Renal cortical epithelial cell (primary cell): ENCODE measurements at regions not wholly inside any gene's neighbourhood (a gene's known extent, or its start where the extent isn't known, plus 50 kb on each side); places are given as distances from the start of the nearest gene placed in this dataset.

Source experiments
- DNase-seq: peaks from one replicate; pipeline ENCODE4 v3.0.0-alpha.2; 2011; ENCODE audit warnings: low read depth

DNA sequence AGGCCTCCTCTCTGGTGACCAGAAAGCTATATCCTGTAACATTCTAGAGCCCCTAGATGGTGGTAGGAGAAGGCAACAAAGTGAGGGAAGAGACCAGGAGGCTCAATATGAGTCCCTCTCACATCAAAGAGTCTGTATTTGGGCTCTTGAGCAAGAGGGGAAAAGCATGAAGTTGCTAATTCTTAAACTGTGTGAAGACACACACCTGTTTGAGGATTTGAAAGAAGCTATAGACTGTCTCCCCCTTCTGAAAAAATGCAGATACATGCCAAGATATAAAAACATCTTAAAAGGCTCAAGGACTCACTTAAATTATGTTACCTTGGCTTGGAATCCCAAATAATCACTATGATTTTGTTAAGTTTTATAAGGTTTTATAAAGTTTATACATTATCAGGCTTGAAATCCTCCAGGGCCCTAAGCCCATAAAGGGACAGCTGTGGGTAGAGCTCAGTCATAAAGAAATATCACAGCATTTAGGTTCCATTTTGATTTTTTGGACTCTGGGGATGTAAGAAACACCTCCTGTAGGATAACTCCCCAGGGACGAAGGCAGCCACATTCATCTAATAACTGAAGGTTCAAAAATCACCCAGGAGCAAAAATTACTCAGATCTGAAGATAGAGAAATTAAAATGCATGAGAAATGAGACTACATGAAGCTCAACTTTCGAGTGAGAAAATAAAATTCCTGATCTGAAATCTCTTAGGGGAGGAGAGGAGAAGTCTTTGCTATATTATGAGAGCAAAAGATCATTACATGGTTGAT lies 136.1 kb upstream of the LGALSL start:
- DNase-seq = no peak

DNA sequence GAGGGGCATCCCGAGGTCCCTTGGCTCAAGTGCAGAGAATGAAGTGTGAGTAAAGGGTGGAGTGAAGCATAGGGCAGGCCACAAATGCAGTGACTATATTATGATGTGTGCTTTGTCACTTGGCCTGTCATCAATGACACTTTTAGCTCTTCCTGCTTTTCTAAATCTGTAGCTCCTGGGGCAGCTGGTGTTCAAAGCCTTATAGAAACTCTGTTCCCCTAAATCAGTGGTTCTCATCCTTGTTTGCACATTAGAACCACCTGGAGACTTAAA lies 135.6 kb upstream of the LGALSL start:
- DNase-seq = no peak

DNA sequence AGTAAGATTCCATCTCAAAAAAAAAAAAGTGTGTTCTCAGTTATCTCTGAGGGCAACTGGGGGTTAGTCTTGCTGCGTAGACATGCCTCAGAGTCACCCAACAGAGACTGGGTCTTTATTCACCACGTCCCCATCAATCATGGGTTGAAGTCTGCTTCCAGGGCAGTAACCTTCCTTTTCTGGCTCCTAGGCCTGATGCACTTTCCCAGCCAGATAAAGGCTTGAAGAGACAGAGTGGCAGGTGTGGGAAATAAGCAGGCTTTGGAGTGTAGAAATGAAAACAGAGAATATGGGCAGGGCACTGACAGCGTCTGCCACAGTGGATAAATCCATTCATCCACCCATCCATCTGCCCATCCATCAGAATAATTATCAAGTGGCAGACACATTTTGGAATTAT lies 134.1 kb upstream of the LGALSL start:
- no peak for DNase-seq

DNA sequence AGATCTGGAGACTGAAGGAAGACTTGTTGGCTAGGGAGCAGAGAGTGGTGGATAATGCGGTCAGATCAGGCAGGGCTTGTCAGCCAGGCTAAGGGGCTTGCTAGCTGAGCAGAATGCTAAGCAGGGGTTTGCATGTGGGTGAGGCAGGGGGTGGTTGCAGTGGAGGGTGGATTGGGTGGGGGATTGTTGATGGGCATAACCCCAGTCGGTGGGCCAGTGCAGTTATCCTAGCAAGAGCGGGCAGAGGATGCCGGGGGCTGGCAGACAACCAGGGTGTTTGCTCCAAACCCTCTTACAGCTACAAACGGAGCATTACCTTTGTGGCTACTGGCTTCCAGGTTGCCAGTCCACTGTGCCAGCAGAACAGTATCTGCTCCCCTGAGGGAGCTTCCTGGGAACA lies 131.5 kb upstream of the LGALSL start:
- DNase-seq = no peak

DNA sequence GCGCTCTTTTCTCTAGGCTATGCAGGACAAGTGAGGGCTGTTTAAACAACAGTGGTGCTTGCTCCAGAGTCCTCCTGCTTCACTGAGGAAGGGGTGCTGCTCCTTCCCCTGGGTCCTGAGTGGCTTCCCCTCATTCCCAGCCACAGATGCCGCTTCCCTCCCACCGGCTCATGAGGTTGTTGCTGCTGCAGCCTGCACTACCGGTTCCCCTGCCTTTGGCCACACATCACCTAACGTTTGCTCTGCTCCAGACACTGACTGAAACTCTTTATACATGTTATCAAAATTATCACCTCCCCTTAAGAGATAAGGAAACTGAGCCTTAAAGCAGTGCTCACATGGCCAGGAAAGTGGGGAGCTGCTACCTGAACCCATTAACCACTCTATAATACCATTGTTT lies 130.8 kb upstream of the LGALSL start:
- no peak for DNase-seq

DNA sequence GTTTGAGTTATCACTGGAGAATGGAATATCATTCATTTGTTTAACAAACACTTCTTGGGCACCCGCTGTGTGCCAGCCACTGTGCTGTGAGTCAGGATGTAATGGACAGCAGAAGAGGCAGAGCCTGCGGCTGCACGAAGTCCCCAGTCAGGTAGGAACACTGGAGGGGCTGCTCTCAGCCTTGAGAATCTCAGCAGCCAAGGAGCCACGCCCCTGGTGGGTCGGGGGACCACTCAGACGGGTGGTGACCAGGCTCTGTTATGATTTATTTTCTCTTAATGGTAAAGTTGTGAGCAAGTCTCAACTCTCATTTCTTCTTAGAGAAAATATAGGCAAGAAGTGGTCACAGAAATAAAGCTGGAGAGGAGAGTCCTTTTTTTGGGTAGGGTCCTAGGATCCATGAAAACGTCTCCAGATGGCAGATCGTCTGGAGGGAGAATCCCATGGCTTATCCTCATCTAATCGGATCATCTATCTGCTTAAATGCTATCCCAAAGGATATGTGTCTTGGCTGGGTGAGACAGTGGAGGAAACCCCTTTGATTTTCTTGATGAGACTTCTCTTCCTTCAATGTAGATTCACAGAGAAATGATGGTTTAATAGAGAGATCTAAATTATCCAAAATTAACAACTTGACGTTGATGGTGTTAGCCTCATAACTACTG lies 129.1 kb upstream of the LGALSL start:
- no peak for DNase-seq

DNA sequence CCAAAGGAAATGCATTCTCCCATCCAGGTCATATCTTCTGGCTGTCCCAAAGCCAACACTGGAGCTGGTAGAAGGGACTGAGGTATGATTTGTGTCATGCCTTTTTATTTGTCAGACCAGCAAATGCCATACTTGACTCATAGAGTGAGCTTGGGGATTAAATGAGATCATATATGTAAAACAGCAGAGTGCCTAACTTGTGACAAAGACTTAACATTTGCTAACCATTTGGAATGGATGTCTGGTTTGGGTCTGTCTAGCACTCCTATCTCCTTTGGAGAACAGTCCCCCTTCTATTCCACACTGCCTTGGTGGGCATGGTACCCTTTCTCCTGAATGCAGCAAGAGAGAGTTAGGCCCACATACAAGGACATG lies 128.5 kb upstream of the LGALSL start:
- no peak for DNase-seq

DNA sequence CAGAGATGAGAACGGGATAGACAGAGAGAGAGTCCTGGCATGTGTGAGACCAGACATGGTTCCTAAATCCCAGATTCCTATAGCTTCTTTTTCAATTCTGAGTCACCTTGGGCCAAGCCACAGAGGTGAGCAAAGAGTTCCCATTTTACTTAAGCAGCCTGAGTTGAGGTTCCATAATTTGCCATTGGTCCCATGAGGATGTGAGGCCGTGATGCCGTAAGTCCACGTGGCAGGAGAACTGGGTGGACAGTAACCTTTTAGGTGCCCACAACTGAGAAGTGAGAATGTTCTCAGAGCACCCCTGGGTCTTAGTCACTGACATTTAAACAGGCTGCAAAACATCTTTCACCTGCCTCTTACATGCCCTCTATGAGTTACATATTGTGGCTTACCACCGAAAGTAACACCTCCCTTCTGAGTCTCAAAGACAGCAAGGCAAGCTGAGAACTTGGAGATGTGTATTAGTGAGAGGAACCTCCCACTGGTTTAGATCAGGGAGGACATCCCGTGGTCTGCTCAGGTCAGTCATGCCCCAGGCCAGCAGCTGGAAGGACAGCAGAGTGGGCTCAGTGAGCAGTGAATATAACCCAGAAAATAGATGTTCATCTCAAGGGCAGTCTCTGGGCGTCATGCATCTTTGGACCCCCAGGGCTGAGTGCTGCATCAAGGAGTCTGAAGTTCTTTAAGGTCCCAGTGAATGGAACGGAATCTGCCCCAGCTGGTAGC lies 127.9 kb upstream of the LGALSL start:
- no peak for DNase-seq

DNA sequence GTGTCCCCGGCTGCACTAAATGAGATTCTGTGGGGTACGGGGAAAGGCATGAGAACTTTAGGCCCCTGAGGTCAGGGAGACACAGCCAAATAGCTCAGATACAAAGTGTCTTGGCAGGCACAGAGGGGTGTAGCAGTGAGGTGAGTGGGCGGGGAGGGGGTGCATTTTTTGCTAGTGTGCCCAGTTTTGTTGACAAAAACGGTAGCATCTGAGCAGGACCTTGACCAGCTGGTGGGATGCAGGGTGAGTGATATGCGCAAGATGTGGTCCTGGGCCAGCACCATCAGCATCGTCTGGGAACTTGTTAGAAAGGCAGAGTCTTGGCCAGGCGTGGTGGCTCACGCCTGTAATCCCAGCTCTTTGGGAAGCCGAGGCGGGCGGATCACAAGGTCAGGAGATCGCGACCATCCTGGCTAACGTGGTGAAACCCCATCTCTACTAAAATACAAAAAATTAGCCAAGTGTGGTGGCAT lies 127.3 kb upstream of the LGALSL start:
- no peak for DNase-seq

DNA sequence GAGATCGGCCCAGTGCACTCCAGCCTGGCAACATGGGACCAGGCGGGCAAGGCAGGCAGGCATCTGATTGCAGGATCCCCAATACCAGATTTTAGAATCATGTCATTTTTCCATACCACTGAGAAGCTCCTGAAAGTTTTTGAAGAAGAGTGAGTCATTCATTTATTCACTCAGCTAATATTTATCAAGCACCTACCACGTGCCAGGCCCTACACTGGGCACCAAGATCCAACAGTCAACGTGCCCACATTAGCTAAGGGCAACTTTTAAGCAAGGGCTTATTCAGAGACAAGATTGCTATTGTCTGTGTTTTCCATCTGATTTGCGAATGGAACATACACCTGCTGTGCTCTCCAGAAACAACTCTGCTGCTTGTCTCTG lies 126.8 kb upstream of the LGALSL start:
- DNase-seq = peak; percentile 36

DNA sequence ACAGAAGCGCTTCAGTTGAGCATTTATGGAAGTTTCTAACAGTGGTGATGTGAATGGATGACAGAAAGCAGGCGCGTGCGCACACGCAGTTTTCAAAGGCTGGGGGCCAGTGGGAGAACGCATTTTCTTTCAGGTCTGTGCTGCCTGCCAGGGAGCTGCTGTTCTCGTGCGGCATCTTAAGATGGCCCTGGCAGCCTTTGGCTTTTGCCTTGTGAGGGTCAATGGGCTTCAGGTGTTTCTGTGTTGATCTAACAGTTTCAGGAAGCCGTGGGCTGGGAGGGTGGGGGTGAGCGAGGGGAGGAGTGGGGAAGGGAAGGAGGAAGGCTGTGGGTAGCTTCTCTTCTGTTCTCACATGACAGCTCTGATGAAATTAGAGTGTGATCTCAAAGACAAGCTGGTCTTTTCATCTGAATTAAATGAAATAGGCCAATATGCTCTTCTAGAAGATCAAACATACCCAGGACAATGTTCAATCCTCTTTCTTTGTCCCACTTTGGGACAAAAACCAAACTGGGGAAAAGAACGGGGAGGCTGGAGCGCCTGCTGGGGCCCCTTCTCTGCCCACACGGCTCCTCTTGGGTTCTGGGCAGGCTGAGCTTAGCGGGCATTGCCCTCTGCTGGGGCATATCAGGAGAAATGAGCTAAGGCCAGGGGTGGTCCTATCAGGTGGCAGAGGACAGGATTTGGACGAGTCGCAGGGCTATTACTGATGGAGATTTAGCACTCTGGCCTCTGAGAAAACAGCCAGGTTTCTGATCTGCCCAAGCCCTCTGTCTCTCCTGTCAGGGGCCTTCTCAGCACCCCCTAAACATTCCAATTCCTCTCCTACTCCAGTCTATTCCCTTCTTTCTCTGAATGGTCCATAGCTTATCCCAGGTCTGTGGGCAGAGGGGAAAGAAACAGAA lies 126.2 kb upstream of the LGALSL start:
- peak; percentile 26 for DNase-seq

DNA sequence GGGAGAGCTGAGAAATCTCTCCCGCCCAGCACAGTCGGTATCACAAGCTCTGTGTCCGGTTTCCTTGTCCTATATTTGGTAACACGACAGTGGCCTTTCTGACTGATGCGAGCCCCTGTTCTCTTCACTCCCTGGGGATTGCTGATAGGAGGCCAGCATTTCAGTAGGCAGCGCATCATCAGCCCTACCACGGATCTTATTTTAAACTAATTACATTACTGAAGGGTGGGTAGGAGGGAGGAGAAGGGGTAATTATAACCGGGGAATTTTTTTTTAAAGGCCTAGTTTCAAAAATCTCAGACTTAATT lies 125.6 kb upstream of the LGALSL start:
- DNase-seq = no peak

DNA sequence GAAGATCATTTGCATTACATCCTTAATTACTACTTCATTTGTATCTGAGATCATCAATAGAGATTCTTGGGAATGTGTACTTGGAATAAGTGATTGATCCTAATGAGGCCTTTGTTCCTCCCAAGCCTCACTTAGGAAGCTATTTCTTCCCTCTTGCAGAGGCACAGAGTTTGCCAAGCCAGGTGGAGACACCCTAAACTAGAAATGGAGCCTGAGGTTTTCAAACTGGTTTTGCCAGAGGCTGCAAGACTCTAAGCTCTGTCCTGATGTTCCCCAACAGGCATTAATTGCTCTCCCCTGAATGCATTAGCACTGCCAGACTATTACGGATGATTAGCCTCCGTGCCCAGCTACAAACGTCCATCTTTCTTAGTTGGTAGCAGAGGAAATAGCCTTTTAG lies 125.2 kb upstream of the LGALSL start:
- no peak for DNase-seq

DNA sequence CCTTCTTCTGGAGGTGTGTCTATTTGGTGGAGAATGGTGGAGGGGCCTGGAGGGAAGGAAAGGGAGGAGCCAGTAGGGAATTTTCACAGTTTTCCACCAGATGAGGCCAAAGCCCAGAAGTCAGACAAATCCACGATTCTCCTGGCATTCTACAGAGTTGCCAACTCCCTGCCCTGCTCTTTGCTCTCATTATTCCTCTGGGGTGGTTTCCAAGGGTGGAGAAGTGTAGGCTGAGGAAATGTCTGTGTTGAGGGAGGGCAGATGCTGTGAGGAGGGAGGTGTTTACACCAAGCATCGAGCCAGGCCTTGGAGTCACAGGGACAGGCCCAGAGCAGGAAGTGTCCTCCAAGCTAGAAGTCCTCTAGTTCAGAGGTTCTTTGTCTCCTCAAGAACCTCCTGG lies 124.1 kb upstream of the LGALSL start:
- no peak for DNase-seq

DNA sequence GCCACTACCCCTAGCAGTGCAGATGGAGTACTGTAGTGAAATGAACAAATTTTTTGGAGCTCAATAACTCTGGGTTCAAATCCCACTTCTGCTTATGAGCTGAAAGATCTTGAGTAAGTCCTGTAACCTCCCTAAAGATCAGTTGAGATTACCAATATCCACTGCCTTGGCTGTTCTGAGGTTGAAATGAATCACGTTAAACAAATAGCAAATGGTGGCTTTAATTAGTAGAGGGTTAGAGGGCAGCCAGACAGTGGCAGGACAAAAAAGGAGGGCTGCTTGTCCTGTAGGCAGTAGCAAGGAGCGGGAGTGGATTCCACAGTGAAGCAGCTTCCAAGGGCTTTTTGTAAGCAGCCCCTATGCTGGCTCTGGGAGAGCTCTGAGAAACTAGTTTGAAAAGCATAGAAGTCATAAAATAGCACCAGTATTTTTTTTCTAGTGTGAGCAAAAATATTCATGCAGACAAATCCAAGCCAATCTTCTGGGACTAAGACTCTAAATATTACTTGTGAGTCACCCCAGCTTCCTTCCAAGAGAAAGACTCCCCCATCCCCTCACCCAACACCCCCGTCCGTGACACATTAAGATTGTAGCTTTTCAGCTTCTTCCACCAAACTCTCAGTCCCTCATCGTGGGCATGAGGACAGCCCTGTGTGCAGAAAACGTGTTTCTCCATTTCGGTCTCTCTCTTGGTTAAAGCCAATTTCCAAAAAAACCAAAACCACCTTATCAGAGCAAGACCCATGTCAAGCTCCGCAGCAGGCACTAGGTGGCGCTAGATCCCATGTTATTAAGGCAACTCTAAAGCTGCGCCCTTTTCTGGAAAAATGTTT lies 123.5 kb upstream of the LGALSL start:
- DNase-seq = peak; percentile 76

DNA sequence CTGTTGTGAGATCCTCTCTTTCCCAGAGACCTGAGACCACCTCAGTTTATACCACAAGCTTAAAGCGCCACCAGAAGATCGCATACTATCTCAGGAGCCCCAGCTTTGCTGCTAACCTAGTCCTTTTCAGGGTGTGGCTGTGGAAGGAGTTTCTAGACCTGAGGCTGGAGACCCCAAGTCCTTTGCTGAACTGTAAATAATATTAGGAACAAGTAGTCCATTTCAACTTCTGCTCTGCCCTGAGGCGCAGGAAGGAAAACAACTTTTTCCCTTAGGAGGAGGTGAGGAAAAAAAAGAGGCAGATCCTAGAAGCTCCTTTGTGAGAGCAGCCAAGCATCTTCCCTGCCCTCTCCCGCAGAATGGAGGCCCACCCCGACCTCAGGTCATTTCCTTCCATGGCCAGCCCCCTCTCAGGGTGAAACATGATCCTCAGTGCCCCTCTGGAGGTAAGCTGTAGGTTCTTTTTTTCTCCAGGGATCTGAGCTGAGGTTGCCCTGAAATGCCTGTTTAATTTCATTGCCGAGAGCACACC lies 122.8 kb upstream of the LGALSL start:
- DNase-seq = no peak

DNA sequence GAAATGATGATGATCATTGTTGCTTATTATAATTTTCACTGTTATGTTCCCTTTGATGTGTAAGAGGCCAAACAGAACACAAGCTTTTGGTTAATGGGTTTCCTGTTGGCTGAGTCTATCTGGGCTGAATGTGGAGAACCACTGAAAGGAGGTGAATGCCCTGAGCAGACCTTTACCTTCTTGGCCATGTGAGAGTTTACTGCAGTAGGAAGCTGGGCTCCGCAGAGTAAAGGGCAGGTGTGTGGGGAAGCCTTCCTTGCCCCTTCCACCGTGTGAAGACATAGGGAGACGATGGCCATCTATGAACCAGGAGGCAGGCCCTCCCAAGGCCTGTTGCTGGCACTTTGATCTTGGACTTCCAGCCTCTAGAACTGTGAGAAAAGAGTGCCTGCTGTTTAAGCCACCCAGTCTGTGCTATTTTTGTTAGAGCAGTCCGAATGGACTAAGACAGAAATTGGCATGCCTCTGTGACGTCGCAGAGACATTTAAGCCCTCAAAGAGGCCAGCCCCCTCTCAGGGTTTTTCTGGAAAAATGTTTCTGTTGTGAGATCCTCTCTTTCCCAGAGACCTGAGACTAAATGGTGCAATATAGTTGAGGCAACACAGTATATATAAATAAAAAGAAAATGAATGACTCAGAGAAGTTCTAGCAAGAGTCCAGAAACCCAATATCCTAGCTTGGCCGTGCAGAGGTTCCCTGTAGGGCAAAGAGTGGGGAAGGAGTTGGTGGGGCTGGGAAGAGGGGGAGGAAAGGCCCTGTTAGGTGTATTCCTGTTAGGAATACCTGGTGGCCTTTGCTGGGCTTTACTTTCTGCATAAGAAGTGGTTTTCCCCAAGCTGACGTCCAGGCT lies 121.9 kb upstream of the LGALSL start:
- no peak for DNase-seq

DNA sequence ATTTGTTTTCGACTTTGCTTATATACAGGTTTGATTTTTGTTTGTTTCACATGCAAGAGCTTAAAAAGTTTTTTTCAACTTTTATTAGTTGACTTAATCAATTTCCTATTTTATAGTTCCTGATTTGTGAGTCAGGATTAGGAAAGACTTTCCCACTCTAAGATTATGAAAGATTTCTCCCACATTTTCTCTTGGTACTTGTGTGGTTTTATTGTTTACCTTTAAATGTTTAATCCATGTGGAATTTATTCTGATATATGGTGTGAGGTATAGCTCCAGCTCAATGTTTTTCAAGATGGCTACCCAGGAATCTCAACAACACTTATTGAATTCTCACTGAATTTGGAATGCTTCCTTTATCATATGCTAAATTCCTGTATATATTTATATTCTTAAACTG lies 117.8 kb upstream of the LGALSL start:
- no peak for DNase-seq

DNA sequence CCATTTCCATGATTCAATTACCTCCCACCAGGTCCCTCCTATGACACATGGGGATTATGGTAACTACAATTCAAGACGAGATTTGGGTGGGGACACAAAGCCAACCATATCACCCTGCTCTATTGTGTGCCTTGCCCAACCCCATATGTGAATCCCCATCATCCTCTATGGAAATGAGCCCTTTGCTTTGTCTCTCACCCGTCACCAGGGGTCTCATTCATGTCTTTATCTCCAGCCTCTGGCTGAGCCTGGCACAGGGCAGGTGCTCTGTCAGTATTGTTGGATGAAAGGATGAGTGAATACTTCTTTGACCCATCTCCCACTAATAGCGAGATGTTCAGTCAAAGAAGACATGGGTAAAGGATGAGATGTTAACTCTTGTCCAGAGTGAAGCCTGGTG lies 116.6 kb upstream of the LGALSL start:
- DNase-seq = no peak

DNA sequence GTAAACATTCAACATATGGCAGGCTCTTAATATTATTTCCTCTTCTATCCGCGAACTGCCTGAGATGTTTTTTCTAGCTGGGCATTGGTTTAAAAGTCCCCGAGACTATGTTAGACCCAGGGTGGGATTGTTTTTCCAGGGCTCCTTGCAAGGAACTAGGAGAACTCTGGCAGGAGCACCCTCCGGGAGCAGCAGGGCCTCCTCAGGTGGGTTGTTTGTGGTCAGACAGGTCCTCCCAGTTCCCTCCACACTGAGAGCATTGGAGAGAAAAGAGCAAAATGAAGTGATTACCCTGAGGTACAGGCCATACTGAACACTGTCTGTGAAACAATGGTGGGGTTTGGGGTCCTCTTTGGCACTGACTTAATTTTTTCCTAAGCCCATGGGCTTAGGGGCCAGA lies 115.9 kb upstream of the LGALSL start:
- no peak for DNase-seq
